ENCODE measurements at regions not wholly inside any gene's neighbourhood (a gene's known extent, or its start where the extent isn't known, plus 50 kb on each side); places are given as distances from the start of the nearest gene placed in this dataset.
"Not testable (repeated sequence)": the region's sequence is repeated elsewhere in the genome, so short reads cannot be mapped to it uniquely, and the experiment has no call there.

- no peak for DNase-seq (ENCODE audit: low read depth)
Measured at GRCh38 chr2:60356346-60356745, 197.1 kb downstream of the BCL11A start.

- no peak for DNase-seq (ENCODE audit: low read depth)
Measured at GRCh38 chr2:60355849-60356261, 197.6 kb downstream of the BCL11A start.

DNA sequence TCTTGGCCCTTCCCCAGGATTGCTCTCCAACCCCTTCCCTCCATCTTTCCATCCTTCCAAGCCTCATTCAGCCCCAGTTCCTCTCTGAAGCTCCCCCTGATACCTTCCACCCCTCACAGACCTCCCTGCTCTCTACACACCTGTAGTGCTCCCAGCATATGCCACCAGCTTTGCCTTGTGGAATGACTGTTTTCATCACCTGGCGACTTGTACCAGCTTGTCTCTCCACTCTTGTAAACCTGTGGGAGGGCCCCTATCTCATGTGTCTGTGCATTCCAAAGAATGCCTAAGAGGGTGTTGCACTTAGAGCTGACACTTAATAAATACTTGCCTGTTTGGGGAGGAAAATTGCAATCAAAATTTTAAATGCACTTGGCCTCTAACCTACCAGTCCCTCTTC, 198.7 kb downstream of the BCL11A start:
- no peak for DNase-seq (ENCODE audit: low read depth)

GRCh38 chr2:60353863-60354262, 199.6 kb downstream of the BCL11A start:
- no peak for DNase-seq (ENCODE audit: low read depth)

DNA sequence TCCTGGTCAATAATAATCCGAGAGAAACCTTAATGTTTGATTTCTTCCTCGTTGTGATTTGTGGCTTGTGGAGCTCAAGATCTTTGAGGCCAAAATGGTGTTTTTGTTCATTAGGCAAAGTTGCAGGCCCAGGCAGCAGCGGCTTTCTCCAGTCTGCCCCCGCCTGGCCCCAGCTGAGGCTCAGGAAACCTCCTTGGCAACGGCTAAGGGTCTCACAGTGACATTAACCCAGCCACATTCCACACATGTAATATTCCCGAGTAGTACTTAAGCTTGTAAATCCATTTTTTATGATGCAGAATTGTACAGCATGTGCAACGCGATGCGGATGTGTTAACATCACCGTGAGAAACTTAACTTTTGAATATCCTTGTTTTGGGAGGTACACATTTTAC, 200.1 kb downstream of the BCL11A start:
- no peak for DNase-seq (ENCODE audit: low read depth)

DNA sequence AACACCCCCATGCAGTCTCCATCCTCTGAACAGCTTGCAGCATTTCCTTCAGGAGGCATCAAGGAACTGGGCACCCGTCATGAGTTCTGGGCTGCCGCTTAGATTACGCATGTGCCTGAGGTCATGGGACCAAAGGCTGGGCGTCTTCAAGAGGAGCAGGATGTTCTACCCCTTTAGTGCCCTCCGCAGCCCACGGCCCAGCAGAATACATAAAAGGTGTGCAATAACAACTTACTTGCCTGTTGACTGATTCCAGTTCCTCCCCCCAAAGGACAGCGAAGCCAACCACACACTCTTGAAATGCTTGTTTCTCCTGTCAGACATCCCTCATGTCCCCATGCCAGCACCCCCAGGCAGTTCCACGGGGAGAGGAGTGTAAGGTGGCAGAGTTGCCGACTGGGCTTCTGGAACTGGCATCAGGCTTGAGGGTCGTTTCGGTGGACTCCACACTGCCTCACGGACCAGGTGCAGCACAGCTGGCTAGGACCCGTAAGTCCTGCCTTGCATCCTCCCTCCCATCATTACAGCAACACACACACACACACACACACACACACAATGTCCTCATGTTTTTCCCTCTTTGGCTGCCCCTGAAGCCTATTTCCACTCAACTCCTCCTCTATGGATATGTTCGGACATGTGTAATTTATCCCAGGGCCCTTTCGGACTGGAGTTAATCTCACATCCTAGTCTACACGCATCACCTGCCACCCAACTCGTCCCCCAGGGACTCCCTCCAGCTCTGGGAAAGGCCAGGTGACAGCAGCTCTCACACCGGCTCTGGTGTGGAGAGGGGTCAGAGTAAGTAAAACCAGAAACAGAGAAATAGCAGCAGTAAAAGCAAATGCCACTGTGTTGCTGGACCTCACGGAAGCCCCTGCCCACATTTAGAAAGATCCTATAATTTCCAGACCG, 200.7 kb downstream of the BCL11A start:
- no peak for DNase-seq (ENCODE audit: low read depth)

DNA sequence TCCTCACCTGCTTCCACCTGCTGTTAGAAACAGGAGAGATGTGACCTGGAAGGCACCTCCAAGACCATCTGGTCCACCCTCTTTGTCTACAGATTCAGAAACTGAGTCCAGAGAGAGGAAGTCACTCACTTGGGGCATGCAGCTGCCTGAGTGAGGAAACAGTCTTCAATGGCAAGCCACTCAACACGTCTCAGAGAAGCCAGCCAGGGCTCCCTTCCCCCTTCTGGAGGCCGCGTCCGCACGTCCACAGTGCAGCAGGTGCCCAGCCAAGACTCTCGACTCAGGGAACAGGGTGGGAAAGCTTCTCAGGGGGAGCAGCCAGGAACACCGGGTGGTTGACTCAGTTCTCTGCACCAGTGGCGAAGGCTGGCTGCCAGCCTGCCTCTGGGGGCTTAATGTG, 201.7 kb downstream of the BCL11A start:
- DNase-seq (ENCODE audit: low read depth) = no peak

DNA sequence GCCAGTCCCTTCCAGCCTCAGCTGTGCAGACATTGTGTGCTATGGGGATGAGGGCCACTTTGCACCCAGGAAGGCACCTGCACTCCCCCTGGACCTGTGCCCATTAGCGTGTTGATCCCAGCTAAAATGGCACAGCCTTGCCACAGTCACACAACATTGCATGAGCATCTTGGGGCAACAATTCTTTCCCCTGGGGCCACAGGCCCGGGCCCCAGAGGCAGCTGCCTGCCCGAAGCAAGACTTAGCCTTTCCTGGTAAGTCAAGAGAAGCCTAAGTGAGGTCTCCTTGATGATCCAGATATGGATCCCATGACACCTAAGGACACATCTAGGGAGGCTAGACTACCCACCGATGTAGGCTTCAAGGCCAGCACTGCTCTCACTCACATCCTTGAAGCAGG, 202.1 kb downstream of the BCL11A start:
- DNase-seq (ENCODE audit: low read depth) = no peak

- no peak for DNase-seq (ENCODE audit: low read depth)
Measured at GRCh38 chr2:60350791-60351190, 202.7 kb downstream of the BCL11A start.

DNA sequence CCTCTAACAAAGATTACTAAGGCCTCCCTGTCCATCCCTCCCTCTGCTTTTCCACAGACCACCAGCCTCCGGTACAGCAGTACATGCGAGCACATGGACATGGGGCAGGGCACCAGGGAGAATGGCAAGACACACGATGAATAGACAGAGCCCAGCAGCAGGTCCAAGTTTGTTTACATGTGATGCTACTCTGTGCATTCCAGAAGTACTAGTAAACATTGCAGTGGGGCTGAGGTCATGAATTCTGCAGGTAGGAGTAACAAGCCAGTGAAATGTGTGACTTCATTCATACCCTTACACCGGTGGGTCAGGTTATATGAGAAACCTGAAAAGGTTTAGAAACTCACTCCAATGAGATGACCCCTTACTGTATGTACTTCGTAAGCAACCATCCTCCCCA, 205.7 kb downstream of the BCL11A start:
- DNase-seq (ENCODE audit: low read depth) = no peak

DNA sequence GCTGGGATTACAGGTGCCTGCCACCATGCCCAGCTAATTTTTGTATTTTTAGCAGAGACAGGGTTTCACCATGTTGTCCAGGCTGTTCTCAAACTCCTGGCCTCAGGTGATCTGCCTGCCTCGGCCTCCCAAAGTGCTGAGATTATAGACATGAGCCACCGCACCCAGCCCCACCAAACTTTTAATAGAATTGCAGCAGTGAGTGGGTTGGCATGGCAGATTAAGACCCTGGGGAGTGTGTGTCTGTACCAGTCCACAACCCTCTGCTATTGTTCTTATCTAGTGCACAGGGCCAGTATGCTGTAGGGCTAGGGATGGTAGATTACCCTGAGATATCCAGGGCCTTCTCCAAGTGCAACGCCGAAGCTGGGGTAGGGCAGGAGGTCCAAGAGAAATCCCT, 211.0 kb downstream of the BCL11A start:
- not testable (repeated sequence) for DNase-seq (ENCODE audit: low read depth)

DNA sequence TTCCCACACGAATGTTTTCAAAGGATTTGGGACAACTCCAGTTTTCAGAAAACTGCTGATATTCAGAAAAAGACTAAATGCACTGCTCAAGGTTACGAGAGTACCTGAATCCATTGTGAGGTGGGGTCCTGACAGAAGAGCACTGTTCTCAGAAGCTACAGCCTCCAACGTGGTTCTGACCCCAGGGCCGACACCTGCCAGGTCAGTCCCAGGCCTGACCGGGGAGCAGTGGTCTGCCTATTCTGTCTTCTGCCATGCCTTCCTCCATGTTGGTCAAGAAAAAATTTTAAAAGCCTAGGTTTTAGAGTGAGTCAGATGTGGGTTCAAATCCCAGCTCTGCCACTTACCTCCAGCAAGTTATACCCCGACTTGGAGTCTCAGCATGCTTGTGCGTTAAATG, 212.3 kb downstream of the BCL11A start:
- no peak for DNase-seq (ENCODE audit: low read depth)

DNA sequence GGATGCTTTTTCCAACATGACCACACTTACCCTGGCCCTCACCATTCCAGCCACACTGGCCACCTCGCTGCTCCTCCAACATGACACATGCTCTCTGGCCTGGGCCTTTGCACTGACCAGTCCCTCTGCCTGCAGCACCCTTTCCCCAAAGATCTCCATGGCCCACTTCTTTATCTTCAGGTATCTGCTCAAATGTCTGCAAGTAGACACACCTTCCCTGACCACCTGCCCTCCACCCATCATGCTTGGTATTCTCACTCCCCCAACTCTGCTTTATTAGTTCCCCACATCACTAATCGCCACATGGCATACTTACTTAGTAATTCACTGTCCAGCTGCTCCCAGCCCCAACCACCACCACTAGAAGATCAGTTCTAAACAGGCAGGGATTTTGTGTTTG, 214.2 kb downstream of the BCL11A start:
- no peak for DNase-seq (ENCODE audit: low read depth)

- no peak for DNase-seq (ENCODE audit: low read depth)
Measured at GRCh38 chr2:60337142-60337497, 216.3 kb downstream of the BCL11A start.

- no peak for DNase-seq (ENCODE audit: low read depth)
Measured at GRCh38 chr2:60336442-60337141, 216.9 kb downstream of the BCL11A start.

GRCh38 chr2:60335533-60336237, 217.8 kb downstream of the BCL11A start:
- no peak for DNase-seq (ENCODE audit: low read depth)

GRCh38 chr2:60334610-60335009, 218.8 kb downstream of the BCL11A start:
- DNase-seq (ENCODE audit: low read depth) = no peak

- DNase-seq (ENCODE audit: low read depth) = no peak
Measured at GRCh38 chr2:60333264-60333663, 220.2 kb downstream of the BCL11A start.

DNA sequence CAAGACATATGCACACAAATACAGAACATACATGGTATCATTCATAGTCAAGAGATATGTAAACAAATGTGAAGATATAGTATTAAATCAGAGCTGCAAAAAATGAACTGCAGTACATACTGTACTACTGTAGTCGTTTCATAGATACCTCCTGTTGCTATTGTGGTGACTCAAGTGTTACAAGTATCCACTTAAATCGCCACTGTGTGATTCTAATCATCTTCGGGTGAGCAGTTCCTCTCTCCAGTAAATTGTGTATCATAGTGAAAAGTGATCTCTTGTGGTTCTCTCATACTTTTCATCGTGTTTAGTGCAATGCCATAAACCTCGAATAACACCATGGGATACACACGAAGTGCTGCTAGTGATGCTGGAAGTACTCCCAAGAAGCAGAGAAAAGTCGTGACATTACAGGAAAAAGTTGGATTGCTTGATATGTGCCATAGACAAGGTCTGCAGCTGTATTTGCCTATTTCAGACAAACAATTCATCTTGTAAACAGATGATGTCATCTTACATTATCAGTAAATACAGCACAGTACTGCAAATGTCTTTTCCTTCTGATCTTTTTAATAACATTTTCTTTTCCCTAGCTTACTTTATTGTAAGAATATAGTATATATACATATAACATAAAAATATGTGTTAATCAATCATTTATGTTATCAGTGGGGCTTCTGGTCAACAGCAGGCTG, 222.2 kb downstream of the BCL11A start:
- no peak for DNase-seq (ENCODE audit: low read depth)

GRCh38 chr2:60329225-60329624, 224.2 kb downstream of the BCL11A start:
- no peak for DNase-seq (ENCODE audit: low read depth)

GRCh38 chr2:60324536-60324935, 228.9 kb downstream of the BCL11A start:
- DNase-seq (ENCODE audit: low read depth) = no peak

DNA sequence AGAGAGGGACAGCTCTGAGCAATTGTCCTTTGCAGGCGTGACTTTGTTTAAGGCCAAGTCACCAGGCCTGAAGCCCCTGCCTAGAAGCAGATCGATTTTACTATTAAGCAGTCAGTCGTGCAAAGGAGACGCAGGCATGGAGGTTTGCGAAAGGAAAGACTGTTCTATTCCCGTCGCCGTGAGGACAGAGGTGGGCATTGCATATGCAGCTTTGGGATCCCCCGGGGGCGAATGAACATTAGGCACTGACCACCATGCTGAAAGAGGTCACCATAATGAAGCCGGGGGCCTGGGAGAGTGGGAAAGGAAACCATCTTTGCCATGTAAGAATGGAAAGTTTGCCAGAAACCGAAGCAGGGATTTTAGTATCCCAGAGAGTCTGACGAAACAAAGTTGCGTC, 231.6 kb downstream of the BCL11A start:
- no peak for DNase-seq (ENCODE audit: low read depth)

All from CMK (cell line).